ENCODE measurements at regions not wholly inside any gene's neighbourhood (a gene's known extent, or its start where the extent isn't known, plus 50 kb on each side); places are given as distances from the start of the nearest gene placed in this dataset.
"Not testable (repeated sequence)": the region's sequence is repeated elsewhere in the genome, so short reads cannot be mapped to it uniquely, and the experiment has no call there.

GRCh38 chr12:20119596-20120402 is 248.5 kb upstream of the PDE3A start:
- no peak for DNase-seq (ENCODE audit: low read depth in 2 of 2)

GRCh38 chr12:20120403-20120725 is 248.0 kb upstream of the PDE3A start:
- DNase-seq (ENCODE audit: low read depth in 2 of 2), result no peak

DNA sequence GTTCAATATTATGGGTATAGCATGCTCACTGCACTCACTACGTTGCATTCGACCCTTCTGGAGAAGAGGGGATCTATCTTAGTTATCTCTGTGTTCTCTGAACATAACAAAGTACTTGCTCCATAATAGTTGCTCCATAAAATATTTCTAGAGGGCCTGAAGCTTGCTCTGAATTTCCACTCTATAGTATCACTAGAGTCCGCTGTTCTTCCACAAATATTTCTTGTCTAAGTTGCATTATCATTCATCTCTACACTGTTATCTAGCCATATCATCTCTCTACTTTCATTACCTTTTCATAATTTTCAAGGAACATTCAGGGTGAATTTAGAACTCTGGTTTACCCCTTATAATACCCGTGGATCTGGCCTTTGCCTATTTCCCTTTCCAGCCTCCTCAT is 246.1 kb upstream of the PDE3A start:
- DNase-seq (ENCODE audit: low read depth in 2 of 2), result no peak

- no peak for DNase-seq (ENCODE audit: low read depth in 2 of 2)
These were observed 244.9 kb upstream of the PDE3A start for GRCh38 chr12:20123465-20123864.

GRCh38 chr12:20125276-20125798 is 243.0 kb upstream of the PDE3A start:
- DNase-seq (ENCODE audit: low read depth in 2 of 2), result no peak

DNA sequence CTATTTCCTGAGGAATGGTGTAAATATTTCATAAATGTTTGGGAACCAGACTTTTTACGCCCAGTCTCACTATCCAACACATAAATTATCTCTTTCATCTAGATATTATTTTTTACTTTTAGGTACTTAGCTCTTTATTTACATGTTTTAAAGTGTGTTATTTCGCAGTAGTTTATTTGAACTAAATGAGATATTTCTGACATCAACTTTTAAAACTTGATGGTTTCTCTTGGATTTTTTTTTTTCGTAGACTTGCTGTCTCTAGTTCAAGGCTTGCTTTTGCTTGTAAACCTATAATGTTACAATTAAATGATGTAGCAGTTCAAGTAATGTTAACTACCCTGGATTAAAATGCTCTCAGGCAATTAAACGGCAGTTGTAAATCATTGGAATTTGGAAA is 241.7 kb upstream of the PDE3A start:
- DNase-seq (ENCODE audit: low read depth in 2 of 2), result no peak

DNA sequence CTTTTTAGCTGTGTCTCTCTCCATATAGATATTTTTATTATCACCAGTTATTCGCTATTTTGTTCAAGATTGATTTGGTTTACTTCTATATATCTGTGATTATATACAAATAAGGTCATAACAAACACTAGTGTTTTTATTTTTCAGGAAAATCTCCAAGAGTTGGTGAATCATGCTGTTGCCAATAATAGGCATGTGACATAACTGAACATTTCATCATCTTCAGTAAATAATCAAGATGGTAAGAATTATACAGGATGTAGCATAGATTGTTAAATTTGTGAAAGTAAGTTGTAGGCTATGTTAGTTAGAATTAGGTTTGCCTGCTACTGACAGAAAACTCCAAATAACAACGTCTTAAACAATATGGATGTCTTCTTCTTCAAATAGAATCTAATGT is 240.9 kb upstream of the PDE3A start:
- DNase-seq (ENCODE audit: low read depth in 2 of 2), result no peak

- no peak for DNase-seq (ENCODE audit: low read depth in 2 of 2)
These were observed 239.4 kb upstream of the PDE3A start for GRCh38 chr12:20128928-20129327.

DNA sequence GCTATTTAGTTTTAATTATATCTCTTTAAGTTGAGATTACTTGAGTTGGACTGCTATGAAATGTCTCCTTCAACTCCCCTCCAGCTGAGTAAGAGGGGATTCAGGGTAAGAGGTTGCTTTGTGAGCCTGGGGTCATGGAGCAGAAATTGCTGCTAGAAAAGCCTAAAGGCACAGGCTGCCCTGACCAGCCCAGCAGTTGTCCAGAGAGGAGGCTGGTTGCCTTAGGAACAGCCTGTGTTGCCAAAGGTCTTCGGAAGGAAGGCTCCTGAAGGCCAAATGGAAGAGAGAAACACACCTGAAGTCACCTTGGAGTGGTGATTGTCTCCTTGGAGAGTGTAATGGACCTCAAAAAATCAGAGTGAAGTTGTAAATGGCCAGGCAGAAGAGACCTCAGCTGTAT is 235.5 kb upstream of the PDE3A start:
- DNase-seq (ENCODE audit: low read depth in 2 of 2), result no peak

- no peak for DNase-seq (ENCODE audit: low read depth in 2 of 2)
These were observed 233.7 kb upstream of the PDE3A start for GRCh38 chr12:20134652-20135051.

- DNase-seq (ENCODE audit: low read depth in 2 of 2), result no peak
These were observed 227.6 kb upstream of the PDE3A start for GRCh38 chr12:20140751-20141150.

DNA sequence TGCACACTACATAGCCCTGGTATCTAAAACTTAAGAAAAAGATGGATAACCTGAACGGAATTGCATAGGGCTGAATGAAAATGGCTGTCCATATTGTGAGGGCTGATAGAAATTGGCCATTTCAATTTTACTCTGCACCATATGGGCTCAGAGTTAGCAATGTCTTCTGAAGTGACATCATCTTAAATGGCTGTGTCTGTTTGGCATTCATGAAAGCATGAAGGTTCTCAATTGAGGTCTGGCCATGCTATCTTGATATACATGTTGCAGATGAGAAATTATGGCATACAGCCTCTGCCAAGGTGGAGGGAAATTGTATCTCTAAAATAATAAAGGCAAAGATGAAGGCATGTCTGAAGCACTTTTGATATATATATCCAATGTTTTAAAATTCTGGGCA is 226.0 kb upstream of the PDE3A start:
- no peak for DNase-seq (ENCODE audit: low read depth in 2 of 2)

GRCh38 chr12:20142956-20143355 is 225.4 kb upstream of the PDE3A start:
- no peak for DNase-seq (ENCODE audit: low read depth in 2 of 2)

- no peak for DNase-seq (ENCODE audit: low read depth in 2 of 2)
These were observed 224.0 kb upstream of the PDE3A start for GRCh38 chr12:20144341-20144740.

DNA sequence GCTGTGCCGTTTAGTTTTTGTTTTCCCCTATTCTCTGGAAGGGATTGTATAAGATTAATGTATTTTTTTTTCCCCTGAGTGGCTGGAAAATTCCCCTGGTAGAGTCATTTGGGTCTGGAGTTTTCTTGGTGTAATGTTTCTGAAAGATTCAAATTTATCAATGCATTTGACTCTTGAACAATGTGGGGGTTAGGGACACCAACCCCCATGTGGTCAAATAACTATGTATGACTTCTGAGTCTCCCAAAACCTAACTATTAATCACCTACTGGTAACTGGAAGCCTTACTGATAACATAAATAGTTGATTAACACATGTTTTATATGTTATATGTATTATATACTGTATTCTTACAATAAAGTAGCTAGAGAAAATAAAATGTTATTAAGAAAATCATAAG is 220.1 kb upstream of the PDE3A start:
- DNase-seq (ENCODE audit: low read depth in 2 of 2), result no peak

GRCh38 chr12:20150835-20151422 is 217.4 kb upstream of the PDE3A start:
- peak in 1 of 2 donors; percentile 84 for DNase-seq (ENCODE audit: low read depth in 2 of 2)

- DNase-seq (ENCODE audit: low read depth in 2 of 2), result peak in 1 of 2 donors; percentile 1
These were observed 214.3 kb upstream of the PDE3A start for GRCh38 chr12:20154052-20154451.

DNA sequence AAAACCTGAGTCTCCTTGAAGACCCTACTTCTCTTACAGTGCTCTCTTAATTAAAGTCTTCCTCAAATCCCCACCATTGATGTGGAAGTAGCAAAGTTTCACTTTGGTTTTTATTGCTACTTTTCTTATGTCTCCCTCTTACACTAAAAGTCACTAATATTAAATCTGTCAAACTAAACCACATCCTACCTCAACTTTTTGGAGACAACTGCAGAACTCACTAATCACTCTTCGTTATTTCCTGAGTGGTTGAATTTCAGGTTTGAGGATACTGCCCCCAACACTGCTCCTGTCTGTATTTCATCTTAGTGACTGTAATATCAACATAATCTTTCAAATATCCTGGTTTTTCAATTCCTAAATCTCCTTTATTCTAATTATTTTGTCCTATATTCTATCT is 213.0 kb upstream of the PDE3A start:
- DNase-seq (ENCODE audit: low read depth in 2 of 2), result no peak

DNA sequence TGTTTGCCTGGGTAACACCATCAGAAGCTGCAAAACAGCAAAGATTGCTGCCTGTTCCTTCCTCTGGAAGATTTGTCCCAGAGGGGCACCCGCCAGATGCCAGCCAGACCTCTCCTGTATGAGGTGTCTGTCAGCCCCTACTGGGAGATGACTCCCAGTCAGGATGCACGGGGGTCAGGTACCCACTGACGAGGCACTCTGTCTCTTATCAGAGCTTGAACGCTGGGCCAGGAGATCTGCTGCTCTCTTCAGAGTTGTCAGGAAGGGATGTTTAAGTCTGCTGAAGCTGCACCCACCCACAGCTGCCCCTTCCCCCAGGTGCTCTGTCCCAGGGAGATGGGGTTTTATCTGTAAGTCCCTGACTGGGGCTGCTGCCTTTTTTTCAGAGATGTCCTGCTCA is 207.4 kb upstream of the PDE3A start:
- DNase-seq (ENCODE audit: low read depth in 2 of 2), result not testable (repeated sequence)

DNA sequence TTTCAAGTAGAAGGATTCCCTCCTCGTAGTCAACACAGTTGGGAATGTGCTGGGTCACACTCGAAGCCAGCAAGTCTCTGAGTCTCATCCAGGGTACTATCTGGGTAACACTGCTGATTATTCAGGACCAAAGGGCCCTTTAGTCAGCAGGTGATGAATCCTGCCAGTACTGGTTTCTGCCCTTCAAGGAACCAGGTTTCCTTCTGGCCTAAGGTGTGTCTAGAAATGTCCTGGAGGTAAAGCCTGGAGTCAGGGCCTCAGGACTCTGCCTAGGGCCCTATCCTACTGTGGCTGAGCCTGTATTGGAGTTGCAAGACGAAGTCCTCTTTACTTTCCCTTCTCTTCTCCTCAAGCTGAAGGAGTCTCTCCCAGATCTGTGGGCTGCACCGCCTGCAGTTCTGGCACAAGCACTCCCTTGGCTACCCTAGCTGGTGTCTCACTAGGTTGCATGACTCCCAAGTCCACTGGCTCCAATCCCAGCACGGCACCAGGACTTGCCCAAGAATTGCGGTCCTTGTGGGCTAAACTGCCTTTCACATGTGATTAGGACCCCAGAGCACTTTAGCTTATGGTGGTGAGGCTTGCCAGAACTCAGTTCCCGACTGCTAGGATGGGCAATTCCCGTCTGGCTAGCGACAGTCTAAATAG is 193.7 kb upstream of the PDE3A start:
- no peak for DNase-seq (ENCODE audit: low read depth in 2 of 2)

DNA sequence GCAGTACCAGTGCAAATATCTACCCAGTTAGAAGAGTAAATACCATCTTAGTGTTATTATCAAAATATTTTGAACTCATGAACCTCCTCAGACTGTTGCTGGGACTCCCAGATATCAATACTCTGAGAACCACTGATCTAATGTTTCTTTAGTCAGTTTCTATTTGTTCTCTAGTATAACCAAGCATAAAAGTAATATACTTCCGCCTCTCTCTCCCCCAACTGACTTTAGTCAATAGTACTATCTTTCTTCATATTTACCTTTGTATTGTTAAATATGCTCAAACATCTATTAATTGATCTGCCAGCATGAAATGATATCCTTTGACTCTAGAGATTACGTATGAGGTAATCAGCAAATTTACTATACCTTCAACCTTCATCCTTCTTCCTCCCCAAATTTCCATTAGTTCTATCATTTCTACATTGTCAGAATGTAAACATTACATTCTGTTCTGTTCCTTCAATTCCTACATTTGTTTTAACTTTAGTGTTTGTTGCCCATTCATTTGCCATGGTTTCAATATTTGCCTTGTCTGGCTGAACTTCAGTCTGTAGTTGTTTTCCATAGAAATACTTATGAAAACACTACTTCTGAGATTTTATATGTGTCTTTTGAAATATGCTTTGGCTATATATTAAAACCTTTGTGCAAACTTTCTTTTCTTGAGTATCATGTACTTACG is 192.5 kb upstream of the PDE3A start:
- DNase-seq (ENCODE audit: low read depth in 2 of 2), result no peak
